OCI-LY3 (cell line): ENCODE measurements at regions not wholly inside any gene's neighbourhood (a gene's known extent, or its start where the extent isn't known, plus 50 kb on each side); places are given as distances from the start of the nearest gene placed in this dataset.

ENCODE experiments used
- H2AFZ ChIP-seq: fragments of 200-600, 300-600 bp; shearing (Covaris generic); 2 replicates; pipeline ENCODE4 v1.6.0; 2014; ENCODE audit warnings: antibody characterized with exemption, low read depth, low read length
- H3K27ac ChIP-seq: fragments of 200-600, 300-600 bp; sonication (generic); 2 replicates; pipeline ENCODE4 v1.5.1; 2014; ENCODE audit warnings: mild to moderate bottlenecking, low read length, moderate library complexity, mixed read lengths
- H3K27me3 ChIP-seq: fragments of 200-600, 300-600 bp; sonication (generic); 2 replicates; pipeline ENCODE4 v1.6.1; 2014; ENCODE audit warnings: low read depth, low read length, mixed read lengths
- H3K36me3 ChIP-seq: fragments of 200-600, 300-600 bp; sonication (generic); replicated peaks from 2 replicates; pipeline ENCODE3; 2014; ENCODE audit warnings: low read depth, low read length, mixed read lengths
- H3K4me1 ChIP-seq: fragments of 300-600, 200-600 bp; sonication (generic); 2 replicates; pipeline ENCODE4 v1.6.1; 2014; ENCODE audit warnings: low read length, mixed read lengths
- H3K4me2 ChIP-seq: fragments of 200-600, 300-600 bp; sonication (generic); 2 replicates; pipeline ENCODE4 v1.6.1; 2014; ENCODE audit warnings: low read length, mixed read lengths
- H3K4me3 ChIP-seq: fragments of 300-600, 200-600 bp; sonication (generic); 2 replicates; pipeline ENCODE4 v1.5.1; 2014; ENCODE audit warnings: antibody characterized with exemption, mild to moderate bottlenecking, low read length, moderate library complexity
- H3K79me2 ChIP-seq: fragments of 300-600, 200-600 bp; shearing (Covaris generic); 2 replicates; pipeline ENCODE4 v1.6.1; 2014; ENCODE audit warnings: mild to moderate bottlenecking, low read length, mixed read lengths
- H3K9ac ChIP-seq: fragments of 300-600, 200-600 bp; shearing (Covaris generic); 2 replicates; pipeline ENCODE4 v1.6.0; 2014; ENCODE audit warnings: mild to moderate bottlenecking, low read length, moderate library complexity
- H3K9me3 ChIP-seq: fragments of 200-600, 300-600 bp; shearing (Covaris generic); 2 replicates; pipeline ENCODE4 v1.6.1; 2014; ENCODE audit warnings: low read length, mixed read lengths; ENCODE audit not compliant: insufficient read depth
- H4K20me1 ChIP-seq: fragments of 200-600, 300-600 bp; sonication (generic); 2 replicates; pipeline ENCODE4 v1.6.1; 2016; ENCODE audit warnings: low read length, mixed read lengths; ENCODE audit not compliant: insufficient read depth
- CTCF ChIP-seq: fragments of 200-600, 300-600 bp; sonication (generic); IDR thresholded peaks from 2 replicates; pipeline ENCODE4 v1.5.1; 2014; ENCODE audit warnings: antibody characterized with exemption, low read length, low read depth
- EZH2phosphoT487 ChIP-seq: fragments of 200-600 bp; shearing (Covaris generic); IDR thresholded peaks from 2 replicates; pipeline ENCODE4 v1.6.1; 2018; ENCODE audit warnings: antibody characterized with exemption, mixed run types, low read depth

- no peak for TF ChIP-seq CTCF
- no peak for TF ChIP-seq EZH2phosphoT487
- peak overlapping the region; percentile 23; the same call in 1 of the 2 replicates for H2AFZ ChIP-seq
- no peak overlapping the region for H3K27ac ChIP-seq
- H4K20me1 ChIP-seq = no peaks in the 10 kb centered on the region
- H3K9ac ChIP-seq = no peak overlapping the region
- peak overlapping the region; percentile 14; the same call in 1 of the 2 replicates for H3K4me3 ChIP-seq
- H3K4me2 ChIP-seq = peak overlapping the region; percentile 46
- peaks cover 14% of the 10 kb centered on the region for H3K4me1 ChIP-seq
- H3K36me3 ChIP-seq = no peaks in the 10 kb centered on the region
- H3K79me2 ChIP-seq = no peaks in the 10 kb centered on the region
- no peaks in the 10 kb centered on the region for H3K9me3 ChIP-seq
- H3K27me3 ChIP-seq = no peaks in the 10 kb centered on the region
Measured at GRCh38 chr2:7795778-7796563, 878.8 kb downstream of the RNF144A start.

DNA sequence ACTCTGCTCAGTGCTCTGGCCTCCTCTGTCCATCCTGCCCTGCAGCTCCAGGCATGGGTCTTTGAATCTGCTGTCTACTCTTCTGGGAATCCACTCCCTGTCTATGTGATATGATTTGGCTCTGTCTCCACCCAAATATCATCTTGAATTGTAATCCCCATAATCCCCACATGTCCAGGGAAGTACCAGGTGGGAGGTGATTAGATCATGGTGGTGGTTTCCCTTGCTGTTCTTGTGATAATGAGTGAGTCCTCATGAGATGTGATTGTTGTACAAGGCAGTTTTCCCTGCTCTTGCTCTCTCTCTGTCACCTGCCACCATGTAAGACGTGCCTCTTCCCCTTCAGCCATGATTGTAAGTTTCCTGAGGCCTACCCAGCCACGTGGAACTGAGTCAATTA is 881.8 kb upstream of the ID2 start:
- Histone ChIP-seq H3K9ac (no peak overlapping the region), H3K79me2 (no peaks in the 10 kb centered on the region), H3K4me1 (peaks cover 14% of the 10 kb centered on the region), H3K27ac (no peak overlapping the region), H4K20me1 (no peaks in the 10 kb centered on the region), H2AFZ (no peak overlapping the region), H3K27me3 (no peaks in the 10 kb centered on the region), H3K4me2 (no peak overlapping the region), H3K4me3 (no peak overlapping the region), H3K9me3 (peaks cover 5% of the 10 kb centered on the region; the same call in 1 of the 2 replicates), H3K36me3 (no peaks in the 10 kb centered on the region)
- TF ChIP-seq EZH2phosphoT487 (no peak), CTCF (no peak)

- TF ChIP-seq EZH2phosphoT487 (no peak), CTCF (no peak)
- no peaks in the 10 kb centered on the region for H3K36me3 ChIP-seq
- H3K9me3 ChIP-seq = peaks cover 5% of the 10 kb centered on the region; the same call in 1 of the 2 replicates
- H4K20me1 ChIP-seq = no peaks in the 10 kb centered on the region
- no peak overlapping the region for H2AFZ ChIP-seq
- peaks cover 6% of the 10 kb centered on the region for H3K4me1 ChIP-seq
- H3K79me2 ChIP-seq = no peaks in the 10 kb centered on the region
- H3K4me3 ChIP-seq = no peak overlapping the region
- H3K27ac ChIP-seq = no peak overlapping the region
- H3K27me3 ChIP-seq = no peaks in the 10 kb centered on the region
- no peak overlapping the region for H3K9ac ChIP-seq
- H3K4me2 ChIP-seq = no peak overlapping the region
Measured at GRCh38 chr2:7801212-7801611, 880.6 kb upstream of the ID2 start.

- Histone ChIP-seq H3K36me3 (no peaks in the 10 kb centered on the region), H3K9ac (no peak overlapping the region), H3K4me2 (no peak overlapping the region), H3K4me3 (no peak overlapping the region), H3K9me3 (peaks cover 5% of the 10 kb centered on the region; the same call in 1 of the 2 replicates), H3K79me2 (no peaks in the 10 kb centered on the region), H3K4me1 (no peaks in the 10 kb centered on the region), H3K27me3 (no peaks in the 10 kb centered on the region), H4K20me1 (no peaks in the 10 kb centered on the region), H2AFZ (no peak overlapping the region), H3K27ac (no peak overlapping the region)
- TF ChIP-seq CTCF = no peak
Measured at GRCh38 chr2:7803515-7803914, 878.3 kb upstream of the ID2 start.
